BJ (cell line): ENCODE measurements at regions not wholly inside any gene's neighbourhood (a gene's known extent, or its start where the extent isn't known, plus 50 kb on each side); places are given as distances from the start of the nearest gene placed in this dataset.

Experiments
- CTCF ChIA-PET: fragments of 350-600 bp; formaldehyde crosslinking; extraction: SDS; loops from one replicate; lab custom pipeline; 2021; ENCODE audit warnings: antibody characterized with exemption, inconsistent platforms; lab: Yijun Ruan, JAX
- POLR2A ChIA-PET: fragments of 300-600 bp; sonication (Branson Sonifier 250); formaldehyde crosslinking; extraction: SDS; loops from one replicate; lab custom pipeline; 2021; ENCODE audit warnings: antibody characterized with exemption; lab: Charles Lee
- DNase-seq: peaks from one replicate; pipeline ENCODE4 v3.0.0-alpha.2; 2011; ENCODE audit warnings: low read depth
- H3K27me3 ChIP-seq: 2 replicates; pipeline ENCODE4 v1.6.0; 2011; ENCODE audit warnings: low read length; ENCODE audit not compliant: control insufficient read depth, insufficient read depth
- H3K36me3 ChIP-seq: 2 replicates; pipeline ENCODE4 v1.5.1; 2011; ENCODE audit warnings: low read length; ENCODE audit not compliant: control insufficient read depth, insufficient read depth
- H3K4me3 ChIP-seq: 2 replicates; pipeline ENCODE4 v1.5.1; 2011; ENCODE audit warnings: low read depth, mild to moderate bottlenecking, control low read depth, low read length
- TF ChIP-seq, protein P1 (sequence below): IDR thresholded peaks from 2 replicates; pipeline ENCODE4 v1.5.1; 2011; ENCODE audit warnings: low read depth, mild to moderate bottlenecking, control low read depth, inconsistent platforms, low read length, moderate library complexity; ENCODE audit not compliant: insufficient read depth

DNA sequence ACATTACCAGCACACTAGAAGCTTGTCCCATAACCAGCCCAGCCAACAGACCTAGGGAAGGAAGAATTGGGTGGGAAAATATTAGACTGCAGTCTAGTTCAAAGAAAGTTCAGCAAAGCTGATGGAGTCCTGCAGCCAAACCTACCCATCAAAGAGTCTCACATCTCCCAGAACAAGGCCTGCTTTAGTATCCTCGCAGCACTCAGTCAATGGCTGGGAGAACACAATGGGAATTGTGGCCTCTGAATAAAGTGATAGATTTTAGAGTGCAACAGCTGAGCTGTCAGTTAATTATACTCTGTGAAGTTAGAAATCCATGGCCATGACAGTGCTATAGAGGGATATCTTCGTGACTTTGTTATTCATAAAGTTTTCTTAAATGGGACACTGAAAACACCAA, 207.2 kb upstream of the NAALADL2 start:
- Histone ChIP-seq H3K36me3 (no peaks in the 10 kb centered on the region), H3K27me3 (no peaks in the 10 kb centered on the region), H3K4me3 (no peak overlapping the region)
- ChIA-PET POLR2A (no interaction called here), CTCF (no interaction called here)
- no peak for DNase-seq
- TF ChIP-seq, protein P1, sequence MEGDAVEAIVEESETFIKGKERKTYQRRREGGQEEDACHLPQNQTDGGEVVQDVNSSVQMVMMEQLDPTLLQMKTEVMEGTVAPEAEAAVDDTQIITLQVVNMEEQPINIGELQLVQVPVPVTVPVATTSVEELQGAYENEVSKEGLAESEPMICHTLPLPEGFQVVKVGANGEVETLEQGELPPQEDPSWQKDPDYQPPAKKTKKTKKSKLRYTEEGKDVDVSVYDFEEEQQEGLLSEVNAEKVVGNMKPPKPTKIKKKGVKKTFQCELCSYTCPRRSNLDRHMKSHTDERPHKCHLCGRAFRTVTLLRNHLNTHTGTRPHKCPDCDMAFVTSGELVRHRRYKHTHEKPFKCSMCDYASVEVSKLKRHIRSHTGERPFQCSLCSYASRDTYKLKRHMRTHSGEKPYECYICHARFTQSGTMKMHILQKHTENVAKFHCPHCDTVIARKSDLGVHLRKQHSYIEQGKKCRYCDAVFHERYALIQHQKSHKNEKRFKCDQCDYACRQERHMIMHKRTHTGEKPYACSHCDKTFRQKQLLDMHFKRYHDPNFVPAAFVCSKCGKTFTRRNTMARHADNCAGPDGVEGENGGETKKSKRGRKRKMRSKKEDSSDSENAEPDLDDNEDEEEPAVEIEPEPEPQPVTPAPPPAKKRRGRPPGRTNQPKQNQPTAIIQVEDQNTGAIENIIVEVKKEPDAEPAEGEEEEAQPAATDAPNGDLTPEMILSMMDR = no peak

DNA sequence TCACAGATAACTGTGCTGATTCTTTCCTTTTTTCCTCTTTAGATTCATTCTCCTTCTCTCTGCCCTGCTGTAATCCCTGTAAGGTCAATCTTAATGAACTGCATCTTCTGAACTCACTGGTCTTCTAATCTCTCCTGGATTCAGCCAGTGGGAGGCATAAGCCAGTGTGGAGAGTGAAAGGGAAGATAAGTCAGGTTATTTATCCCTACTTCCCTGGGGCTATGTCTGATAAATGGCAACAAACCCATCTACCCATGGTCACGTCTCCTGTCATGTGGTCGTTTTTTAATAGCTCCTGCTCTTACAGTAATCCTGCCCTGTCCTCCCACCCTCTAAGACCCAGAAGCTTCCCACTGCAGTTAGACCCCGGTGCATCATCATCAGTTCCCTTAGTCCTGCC, 199.6 kb upstream of the NAALADL2 start:
- Histone ChIP-seq H3K36me3 (no peaks in the 10 kb centered on the region), H3K27me3 (no peaks in the 10 kb centered on the region), H3K4me3 (no peak overlapping the region)
- no peak for DNase-seq
- CTCF ChIA-PET = no interaction called here
- POLR2A ChIA-PET = no interaction called here
- TF ChIP-seq, protein P1 = no peak

DNA sequence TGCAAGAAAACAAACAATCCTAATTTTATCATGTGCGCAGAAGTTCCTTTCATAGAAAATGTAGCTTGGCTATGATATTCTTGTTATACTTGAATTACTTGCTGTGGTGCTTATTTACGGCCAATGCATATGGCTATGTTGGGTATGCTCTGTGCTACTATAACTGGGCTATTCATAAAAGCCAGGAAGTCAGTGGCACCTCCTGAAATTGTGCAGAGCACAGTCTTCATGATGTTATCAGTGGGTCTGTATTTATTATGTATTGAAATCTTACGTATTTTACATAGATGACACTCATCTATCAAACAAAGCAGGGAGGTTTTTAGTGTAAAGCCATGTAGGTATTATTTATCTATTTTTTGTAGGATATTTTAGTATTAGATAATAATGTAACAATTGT, 196.5 kb upstream of the NAALADL2 start:
- H3K36me3 ChIP-seq = no peaks in the 10 kb centered on the region
- no peak for DNase-seq
- POLR2A ChIA-PET = no interaction called here
- no peaks in the 10 kb centered on the region for H3K27me3 ChIP-seq
- no peak overlapping the region for H3K4me3 ChIP-seq
- TF ChIP-seq, protein P1 = no peak
- CTCF ChIA-PET = no interaction called here

DNA sequence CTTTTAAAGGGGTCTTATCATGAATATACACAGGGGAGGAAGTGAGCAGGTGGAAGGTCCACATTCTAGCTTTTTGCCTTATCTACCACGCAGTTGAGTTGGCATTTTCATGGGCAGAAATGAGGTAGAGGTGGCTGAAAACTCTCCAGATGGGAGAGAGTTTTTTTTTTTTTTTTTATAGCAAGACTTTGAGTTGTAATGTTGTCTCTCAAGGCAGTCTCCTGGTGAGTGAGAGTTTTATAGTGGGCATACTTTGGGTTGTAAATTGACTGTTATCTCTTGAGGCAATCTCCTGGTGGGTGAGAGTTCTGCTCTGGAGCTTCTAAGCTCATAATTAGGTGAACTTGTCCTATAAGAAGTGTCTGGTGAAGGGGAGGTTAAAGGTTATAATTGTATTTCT, 191.7 kb upstream of the NAALADL2 start:
- ChIA-PET CTCF (no interaction called here), POLR2A (no interaction called here)
- no peak for DNase-seq
- H3K4me3 ChIP-seq = no peak overlapping the region
- H3K27me3 ChIP-seq = no peaks in the 10 kb centered on the region
- TF ChIP-seq, protein P1 = no peak
- H3K36me3 ChIP-seq = no peaks in the 10 kb centered on the region

DNA sequence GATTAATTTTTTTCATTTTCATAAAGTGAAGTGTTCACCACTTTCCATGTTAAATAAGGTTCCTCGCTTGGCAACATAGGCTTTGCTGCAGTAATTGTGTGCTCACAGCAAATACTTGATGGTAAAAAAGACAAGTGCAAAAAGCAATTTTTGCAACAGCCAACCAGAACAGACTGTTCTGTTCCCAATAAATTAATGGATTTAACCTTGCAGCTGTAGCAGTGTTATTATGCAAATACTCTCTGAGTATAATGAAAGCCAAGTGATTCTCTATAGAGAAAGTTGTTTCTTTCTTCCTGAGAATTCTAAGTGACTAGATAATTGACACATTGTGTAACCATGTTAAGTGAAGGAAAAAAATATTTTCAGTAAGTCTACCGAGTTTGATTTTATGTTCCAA, 183.7 kb upstream of the NAALADL2 start:
- Histone ChIP-seq H3K27me3 (no peaks in the 10 kb centered on the region), H3K4me3 (no peak overlapping the region), H3K36me3 (no peaks in the 10 kb centered on the region)
- no peak for DNase-seq
- TF ChIP-seq, protein P1 = no peak
- ChIA-PET CTCF (interaction anchor here (1.0 kb wide), 1 partner anchor 120 kb away, joined by 3 read pairs; no protein-coding TSS in a partner anchor), POLR2A (no interaction called here)
